ENCODE measurements at regions not wholly inside any gene's neighbourhood (a gene's known extent, or its start where the extent isn't known, plus 50 kb on each side); places are given as distances from the start of the nearest gene placed in this dataset.

- Histone ChIP-seq H3K9me3 (no peaks in the 10 kb centered on the region), H3K4me3 (no peak overlapping the region), H3K27ac (no peak overlapping the region), H3K36me3 (no peaks in the 10 kb centered on the region), H3K4me1 (no peaks in the 10 kb centered on the region), H3K27me3 (no peaks in the 10 kb centered on the region)
- TF ChIP-seq POLR2AphosphoS5 (IDR thresholded peaks at IDR 0.05) (no peak), CTCF (IDR thresholded peaks at IDR 0.05) (no peak), POLR2A (IDR thresholded peaks at IDR 0.05) (no peak)
- no peak for DNase-seq (ENCODE audit: low spot score in 2 of 2)
- intact Hi-C loops (cut with DNase I; ENCODE audit: low total_unique reads): no loop called here
Measured at GRCh38 chr3:43207628-43208085, 78.7 kb upstream of the SNRK start.

- no peaks in the 10 kb centered on the region for H3K36me3 ChIP-seq
- intact Hi-C loops (cut with DNase I; ENCODE audit: low total_unique reads): no loop called here
- no peak for DNase-seq (ENCODE audit: low spot score in 2 of 2)
Measured at GRCh38 chr3:43206632-43207031, 79.7 kb upstream of the SNRK start.

GRCh38 chr3:43206105-43206504 is 80.2 kb upstream of the SNRK start:
- no peaks in the 10 kb centered on the region for H3K27me3 ChIP-seq
- no peak for DNase-seq (ENCODE audit: low spot score in 2 of 2)
- intact Hi-C loops (cut with DNase I; ENCODE audit: low total_unique reads): no loop called here
- no peaks in the 10 kb centered on the region for H3K9me3 ChIP-seq
- H3K4me3 ChIP-seq: no peak overlapping the region
- H3K4me1 ChIP-seq: no peaks in the 10 kb centered on the region
- no peak overlapping the region for H3K27ac ChIP-seq
- H3K36me3 ChIP-seq: no peaks in the 10 kb centered on the region
- TF ChIP-seq POLR2AphosphoS5 (IDR thresholded peaks at IDR 0.05) (no peak), POLR2A (IDR thresholded peaks at IDR 0.05) (no peak), CTCF (IDR thresholded peaks at IDR 0.05) (no peak)

More at GRCh38 chr3:43206632-43207031, 79.7 kb upstream of the SNRK start:
- TF ChIP-seq POLR2A (IDR thresholded peaks at IDR 0.05) (no peak), POLR2AphosphoS5 (IDR thresholded peaks at IDR 0.05) (no peak), CTCF (IDR thresholded peaks at IDR 0.05) (no peak)
- Histone ChIP-seq H3K4me1 (no peaks in the 10 kb centered on the region), H3K9me3 (no peaks in the 10 kb centered on the region), H3K27ac (no peak overlapping the region), H3K27me3 (no peaks in the 10 kb centered on the region), H3K4me3 (no peak overlapping the region)

- Histone ChIP-seq H3K27me3 (no peaks in the 10 kb centered on the region), H3K27ac (no peak overlapping the region), H3K4me3 (no peak overlapping the region), H3K4me1 (no peaks in the 10 kb centered on the region), H3K36me3 (no peaks in the 10 kb centered on the region), H3K9me3 (no peaks in the 10 kb centered on the region)
- no peak for TF ChIP-seq POLR2A (IDR thresholded peaks at IDR 0.05)
- no peak for TF ChIP-seq POLR2AphosphoS5 (IDR thresholded peaks at IDR 0.05)
- no peak for TF ChIP-seq CTCF (IDR thresholded peaks at IDR 0.05)
- intact Hi-C loops (cut with DNase I; ENCODE audit: low total_unique reads): no loop called here
- DNase-seq (ENCODE audit: low spot score in 2 of 2): no peak
Measured at GRCh38 chr3:43203022-43203421, 83.3 kb upstream of the SNRK start.

- intact Hi-C loops (cut with DNase I; ENCODE audit: low total_unique reads): no loop called here
- Histone ChIP-seq H3K4me1 (no peaks in the 10 kb centered on the region), H3K27me3 (no peaks in the 10 kb centered on the region), H3K9me3 (no peaks in the 10 kb centered on the region), H3K36me3 (no peaks in the 10 kb centered on the region), H3K4me3 (no peak overlapping the region), H3K27ac (no peak overlapping the region)
- TF ChIP-seq CTCF (IDR thresholded peaks at IDR 0.05) (no peak), POLR2AphosphoS5 (IDR thresholded peaks at IDR 0.05) (no peak), POLR2A (IDR thresholded peaks at IDR 0.05) (no peak)
- no peak for DNase-seq (ENCODE audit: low spot score in 2 of 2)
Measured at GRCh38 chr3:43201581-43201980, 84.8 kb upstream of the SNRK start.

All from breast epithelium (tissue), 4 donors.